SIG-M5 treated with dmso at 0.1 percent for 504 hours (cell line): ENCODE measurements at regions not wholly inside any gene's neighbourhood (a gene's known extent, or its start where the extent isn't known, plus 50 kb on each side); places are given as distances from the start of the nearest gene placed in this dataset.

Source experiments
- DNase-seq: peaks from one replicate; lab custom pipeline; 2025; ENCODE audit not compliant: unreplicated experiment; lab: John Stamatoyannopoulos, UW

DNA sequence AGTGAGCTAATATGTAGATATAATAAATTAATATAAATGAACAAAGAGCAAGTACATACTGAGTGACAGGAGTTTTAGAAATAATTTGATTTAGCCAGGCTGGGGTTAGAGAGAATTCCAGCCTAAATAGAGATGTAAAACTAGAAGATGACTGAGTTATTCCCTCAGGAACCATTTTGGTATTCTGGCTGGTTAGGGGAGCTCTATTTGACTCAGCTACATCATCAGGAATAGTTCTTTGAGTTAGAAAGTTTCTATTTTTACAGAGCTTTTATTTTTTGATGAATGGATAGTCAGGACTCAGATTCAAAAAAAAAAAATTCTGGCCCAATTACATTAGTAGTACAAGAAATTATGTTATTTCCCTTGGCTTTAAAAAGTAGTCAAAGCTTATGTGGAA lies 180.4 kb upstream of the MID1 start:
- no peak for DNase-seq

DNA sequence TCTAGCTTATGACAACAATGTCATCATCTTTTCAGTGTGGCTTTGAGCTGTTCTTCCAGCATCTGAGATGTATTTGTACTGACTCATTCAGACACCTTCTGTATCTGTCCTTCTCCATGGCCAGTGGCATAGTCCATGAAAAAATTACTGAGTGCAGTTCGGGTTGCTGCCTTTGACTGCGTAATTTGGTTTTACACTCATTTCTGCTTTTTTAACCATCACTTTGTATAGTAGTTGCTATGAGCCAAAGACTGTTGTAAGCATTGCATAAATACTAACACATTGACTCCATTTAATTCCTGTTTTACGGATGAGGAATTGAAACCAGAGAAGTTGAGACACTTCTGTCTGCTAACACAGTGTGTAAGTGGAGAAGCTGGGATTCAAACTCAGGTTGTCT lies 190.7 kb upstream of the MID1 start:
- DNase-seq = peak; percentile 44

DNA sequence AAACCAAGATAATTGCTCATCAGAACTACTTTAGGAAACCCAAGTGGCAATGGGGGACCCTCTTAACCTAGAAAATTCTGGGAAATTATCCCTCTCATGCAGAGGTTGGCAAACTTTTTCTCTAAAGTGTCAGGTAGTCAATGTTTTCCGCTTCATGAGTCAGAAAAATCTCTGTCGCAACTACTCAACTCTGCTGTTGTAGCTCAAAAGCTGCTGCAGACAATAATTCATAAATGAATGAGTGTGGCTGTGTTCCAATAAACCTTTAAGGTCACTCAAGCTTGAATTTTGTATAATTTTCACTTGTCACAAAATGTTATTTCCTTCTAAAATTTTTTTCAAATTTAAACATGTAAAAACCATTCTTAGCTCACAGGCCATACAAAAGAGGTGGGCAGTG lies 193.4 kb upstream of the MID1 start:
- no peak for DNase-seq

DNA sequence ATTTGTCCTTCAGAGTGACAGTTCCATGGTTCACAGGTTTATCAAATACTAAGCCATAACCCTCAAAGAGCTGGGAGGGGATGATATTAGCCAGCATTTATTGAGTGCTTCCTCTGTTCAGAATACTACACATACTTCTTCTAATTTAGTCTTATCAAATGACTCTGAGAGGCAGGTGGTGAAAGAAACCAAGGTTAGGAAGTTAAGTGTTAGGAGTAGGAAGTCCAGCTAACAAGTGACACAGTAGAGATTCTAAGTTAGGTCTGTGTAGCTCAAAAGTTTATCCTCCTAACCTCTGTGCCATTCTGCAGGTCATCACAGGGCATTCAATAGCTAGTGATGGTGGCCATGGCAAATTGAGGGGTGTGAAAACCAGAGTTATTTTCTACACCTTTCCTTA lies 198.3 kb upstream of the MID1 start:
- DNase-seq = no peak

DNA sequence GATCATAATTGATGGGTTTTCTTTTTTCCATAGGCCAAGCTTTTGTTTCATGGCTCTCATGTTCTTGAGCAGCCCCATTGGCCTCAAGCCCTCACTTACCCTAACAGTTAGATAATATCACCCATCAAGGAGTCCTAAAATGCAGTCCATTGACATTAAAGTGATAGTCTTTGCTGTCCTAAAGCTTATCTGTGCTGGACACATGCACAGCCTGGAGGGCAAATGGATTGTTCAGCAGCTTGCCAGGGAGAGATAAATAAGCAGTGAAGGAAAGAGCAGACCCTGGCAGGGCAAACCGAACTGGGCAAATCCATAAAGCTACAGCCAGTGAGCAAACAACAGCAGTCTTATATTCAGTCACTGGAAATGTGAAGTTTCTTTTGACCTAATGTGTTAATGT lies 199.6 kb upstream of the MID1 start:
- DNase-seq = no peak

DNA sequence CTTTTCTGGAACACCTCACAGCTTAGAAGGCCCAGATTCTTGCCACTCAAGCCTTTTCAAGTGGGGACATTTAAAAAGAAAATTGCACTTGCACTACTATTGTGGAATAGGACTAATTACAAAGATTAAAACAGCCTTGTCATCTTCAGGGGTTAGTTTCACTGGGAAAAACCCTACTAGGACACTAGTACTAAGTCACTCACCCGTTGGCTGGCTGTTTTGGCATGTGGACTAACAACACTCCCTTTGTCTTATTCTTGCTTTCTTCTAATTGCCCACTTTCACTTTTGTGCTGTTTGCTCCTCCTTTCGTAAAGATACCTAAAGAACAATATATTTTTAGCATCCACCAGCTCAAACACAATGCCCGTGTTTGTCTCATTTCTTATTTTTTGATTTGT lies 200.9 kb upstream of the MID1 start:
- DNase-seq = no peak

DNA sequence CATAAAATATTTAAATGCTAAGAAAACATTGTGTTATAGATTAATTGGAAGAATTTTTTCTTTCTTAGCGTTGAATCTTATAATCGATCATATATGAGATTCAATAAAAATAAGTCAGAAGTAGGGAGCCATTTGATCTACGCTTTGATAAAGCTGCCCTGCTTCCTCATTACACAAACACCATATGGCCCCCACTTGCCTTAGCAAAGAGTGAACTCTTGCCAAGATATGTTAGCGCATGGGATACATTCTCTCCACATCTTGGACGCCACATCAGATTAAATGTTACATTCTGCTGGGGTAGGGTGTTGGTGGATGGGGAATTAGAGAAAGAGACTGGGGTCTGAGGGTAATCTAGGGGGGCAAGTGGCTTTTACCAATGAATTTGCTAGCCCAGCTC lies 207.7 kb upstream of the MID1 start:
- no peak for DNase-seq

DNA sequence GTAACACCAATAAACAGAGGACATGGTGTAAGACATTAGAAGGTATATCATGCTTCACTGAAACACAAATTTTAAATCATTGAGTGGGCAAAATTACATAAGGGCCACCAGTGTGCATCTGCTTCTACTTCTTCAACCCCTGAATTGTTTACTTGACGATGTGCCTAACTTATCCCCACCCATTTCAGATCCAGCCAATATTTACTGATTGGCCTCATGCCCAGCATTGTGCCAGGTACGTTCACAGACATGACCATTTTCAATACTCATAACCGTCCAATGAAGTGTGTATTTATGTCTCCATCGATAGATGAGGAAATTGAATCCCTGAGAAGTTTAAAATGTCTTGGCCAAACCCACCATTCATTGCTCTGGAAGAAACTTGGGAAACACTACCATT lies 208.3 kb upstream of the MID1 start:
- DNase-seq = no peak

DNA sequence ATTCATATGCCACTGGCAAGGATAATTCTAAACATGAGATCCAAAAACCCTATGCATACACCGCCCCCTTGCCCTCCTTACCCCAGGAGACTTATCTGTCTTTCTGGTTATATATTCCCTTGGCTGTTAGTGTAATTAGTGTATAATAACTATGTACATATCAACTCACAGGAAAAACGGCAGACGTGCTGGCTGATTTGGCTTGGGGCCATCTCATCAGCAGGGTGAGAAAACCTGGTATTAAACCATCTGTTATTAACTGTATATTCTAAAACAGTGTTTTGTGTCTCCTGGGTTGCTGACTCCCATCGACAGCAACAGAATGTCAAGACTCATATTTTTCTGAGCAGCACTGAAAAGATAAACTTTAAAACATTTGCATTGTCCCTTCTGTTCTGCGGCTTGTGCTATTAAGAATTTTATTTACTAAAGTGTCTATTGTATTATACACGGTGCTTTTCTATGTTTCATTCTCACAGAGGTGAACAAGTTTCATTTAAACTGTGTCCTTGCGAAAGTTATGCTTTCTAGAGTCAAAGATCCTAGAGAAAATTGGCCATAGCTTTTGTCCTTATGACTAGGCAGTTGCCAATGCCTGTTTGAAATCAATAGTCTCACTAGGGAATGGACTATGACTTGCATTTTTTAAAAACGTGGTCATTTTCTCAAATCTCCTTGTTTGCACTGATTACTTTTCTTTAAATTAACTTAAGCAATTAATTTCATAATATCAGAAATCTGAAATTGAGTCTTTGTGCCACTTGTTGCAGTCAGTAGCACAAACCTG lies 211.5 kb upstream of the MID1 start:
- DNase-seq = no peak

DNA sequence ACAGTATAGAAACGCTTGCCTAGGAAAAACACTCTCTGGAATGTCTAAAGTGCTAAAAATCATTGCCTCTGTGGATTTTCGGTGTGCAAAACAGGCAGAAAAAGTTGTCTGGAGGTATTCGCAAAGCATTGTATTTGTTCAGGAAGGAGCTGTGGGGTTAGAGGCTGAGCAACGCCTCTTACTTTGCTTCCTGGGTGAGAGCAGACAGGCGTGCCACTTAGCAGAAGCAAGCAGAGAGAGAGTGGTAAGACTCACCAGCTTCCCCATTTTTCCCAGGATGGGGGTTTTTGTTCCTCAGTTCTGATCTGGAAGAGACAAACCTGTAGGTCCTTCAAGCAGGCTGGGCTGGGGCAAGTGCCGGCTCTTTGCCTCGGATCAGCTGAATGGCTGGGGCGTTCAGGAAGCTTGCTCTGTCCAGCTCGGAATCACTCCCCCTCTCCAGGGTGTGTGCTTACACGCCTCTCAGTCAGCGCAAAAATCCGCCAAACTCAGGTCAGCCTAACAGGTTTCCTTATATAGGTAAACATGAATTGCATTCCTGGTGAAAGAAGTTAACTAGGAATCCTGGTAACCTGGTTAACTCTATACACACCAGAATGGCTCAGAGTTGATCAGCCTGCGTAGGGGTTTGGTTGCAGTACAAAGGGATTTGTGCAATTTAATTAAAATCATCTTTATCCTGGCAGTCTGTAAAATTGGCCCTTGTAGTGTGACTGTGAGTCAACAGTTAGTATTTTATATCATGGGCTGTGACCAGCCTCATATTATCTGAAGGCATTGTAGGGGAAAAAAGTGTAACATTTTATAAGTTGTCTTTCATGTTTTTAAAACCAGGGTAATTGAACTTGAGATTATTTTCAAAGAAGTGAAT lies 213.1 kb upstream of the MID1 start:
- DNase-seq = peak; percentile 11

DNA sequence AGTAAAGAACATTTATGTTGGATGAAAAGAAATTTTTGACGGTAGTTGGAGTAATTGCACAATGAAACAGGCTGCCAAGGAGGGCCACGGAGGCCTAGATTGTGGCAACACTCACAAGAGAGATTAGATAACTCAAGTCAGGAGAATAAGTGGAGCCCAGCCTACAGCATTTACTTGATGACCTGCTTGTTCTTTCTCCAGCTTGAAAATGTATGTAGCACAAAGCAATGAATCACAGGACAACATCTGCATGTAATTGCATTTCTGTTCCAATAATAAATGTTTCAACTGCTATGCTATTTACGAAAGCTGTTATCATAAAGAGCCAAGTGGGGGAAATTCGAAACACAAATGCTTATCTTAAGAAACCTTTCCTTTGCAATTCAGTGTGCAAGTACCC lies 221.2 kb upstream of the MID1 start:
- no peak for DNase-seq

DNA sequence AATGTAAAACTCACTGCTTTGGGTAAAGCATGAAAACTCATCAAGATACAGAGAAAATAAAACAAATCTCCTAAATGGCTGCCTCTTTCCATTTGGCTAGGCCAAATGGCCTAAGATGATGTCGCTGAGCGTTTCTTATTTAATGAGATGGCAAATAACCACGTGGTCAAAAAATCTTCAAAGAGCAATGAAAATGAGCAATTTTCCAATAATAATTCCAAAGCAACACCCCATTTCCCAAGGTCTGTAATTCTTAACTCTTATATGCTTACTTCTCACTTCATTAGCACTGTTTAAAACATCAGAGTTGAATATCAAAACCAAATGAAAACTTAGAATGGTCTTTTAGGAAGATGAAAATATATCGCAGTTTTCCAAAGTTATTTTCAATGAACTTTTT lies 222.3 kb upstream of the MID1 start:
- DNase-seq = no peak

DNA sequence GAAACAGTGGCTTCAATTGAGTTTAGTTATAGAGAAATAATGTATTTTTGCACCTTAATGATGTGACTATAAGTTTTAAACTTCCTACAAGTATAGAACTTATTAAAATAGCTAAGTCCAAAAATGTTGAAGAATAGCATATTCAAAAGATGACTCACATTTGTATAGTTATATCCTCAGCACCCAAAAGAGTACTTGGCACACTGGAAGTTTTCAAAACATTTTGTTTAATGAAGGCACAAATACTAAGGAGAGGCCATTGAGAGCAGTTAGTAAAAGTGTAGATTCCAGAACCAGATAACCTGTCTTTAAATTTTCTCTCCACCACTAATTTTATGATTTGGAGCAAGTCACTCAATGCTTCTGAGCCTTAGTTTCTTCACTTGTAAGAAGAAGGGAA lies 226.9 kb upstream of the MID1 start:
- no peak for DNase-seq

DNA sequence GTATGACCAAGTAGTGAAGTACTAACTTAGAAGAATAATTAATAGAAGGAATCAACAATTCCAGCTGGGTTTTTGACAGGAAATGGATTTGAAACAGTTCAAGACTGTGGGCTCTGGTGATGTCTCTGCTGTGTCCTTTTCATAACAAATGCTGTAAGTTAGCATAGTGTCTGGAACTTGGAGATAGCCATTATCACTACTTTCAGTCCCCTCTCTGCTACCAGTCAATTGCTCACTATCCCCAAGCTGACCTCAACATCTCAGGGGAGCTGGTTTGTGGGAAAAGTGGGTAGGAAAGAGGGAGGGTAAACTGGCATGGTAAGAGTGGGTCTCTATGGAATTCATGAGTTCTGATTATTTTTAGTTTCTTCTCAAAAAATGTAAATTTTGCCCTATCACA lies 231.4 kb upstream of the MID1 start:
- no peak for DNase-seq

DNA sequence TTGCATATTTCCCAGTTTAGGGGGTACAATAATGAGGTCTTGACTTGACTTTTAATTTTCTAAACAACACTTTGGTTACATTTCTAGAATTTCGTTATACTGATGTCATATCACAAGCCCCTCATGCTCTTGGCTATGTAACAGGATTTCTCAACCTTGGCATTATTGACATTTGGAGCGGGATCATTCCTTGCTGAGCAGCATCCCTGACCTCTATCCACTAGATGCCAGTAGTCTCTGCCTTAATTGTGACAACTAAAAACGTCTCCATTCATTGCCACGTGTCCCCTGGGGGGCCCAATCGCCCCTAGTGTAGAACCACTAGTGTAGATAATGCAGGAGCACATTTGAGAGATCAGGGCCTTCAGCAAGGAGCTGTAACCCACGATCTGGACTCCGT lies 234.2 kb upstream of the MID1 start:
- no peak for DNase-seq

DNA sequence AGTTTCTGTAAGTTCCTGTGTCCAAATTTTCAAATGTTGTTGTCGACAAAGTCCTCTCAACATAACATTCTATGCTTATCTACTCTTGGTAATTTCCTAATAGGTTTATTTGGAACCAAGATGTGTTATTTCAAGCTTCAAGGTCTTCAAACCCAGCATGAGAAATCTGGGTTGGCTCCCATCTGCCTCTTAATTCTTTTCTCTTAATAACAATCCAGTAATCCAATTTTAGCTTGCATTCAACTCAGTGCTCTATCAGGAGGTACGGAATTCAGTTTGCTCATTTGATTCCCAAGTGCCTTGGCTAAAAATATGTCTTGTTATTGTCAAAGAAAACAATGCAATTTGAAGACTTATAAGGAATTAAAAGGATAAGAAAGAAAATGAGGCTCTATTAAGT lies 235.5 kb upstream of the MID1 start:
- DNase-seq = no peak

DNA sequence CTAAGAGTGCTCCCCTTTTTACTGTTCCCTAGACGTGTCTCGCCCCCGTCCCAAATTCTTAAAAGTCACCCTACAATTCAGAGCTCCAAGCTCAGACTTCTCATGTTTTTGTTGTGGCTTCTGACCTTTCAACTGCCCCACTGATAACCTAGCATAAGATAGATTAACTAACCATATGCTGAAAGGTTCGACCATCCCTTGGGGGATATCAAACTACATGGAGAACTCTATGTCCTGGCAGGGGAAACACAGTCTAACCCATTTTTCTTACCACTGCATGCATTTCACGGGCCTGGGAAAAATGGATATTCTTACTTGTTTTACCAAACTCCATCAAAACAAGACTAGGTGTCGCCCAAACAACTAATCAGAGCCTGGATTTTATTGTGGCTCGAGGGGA lies 236.4 kb upstream of the MID1 start:
- no peak for DNase-seq

DNA sequence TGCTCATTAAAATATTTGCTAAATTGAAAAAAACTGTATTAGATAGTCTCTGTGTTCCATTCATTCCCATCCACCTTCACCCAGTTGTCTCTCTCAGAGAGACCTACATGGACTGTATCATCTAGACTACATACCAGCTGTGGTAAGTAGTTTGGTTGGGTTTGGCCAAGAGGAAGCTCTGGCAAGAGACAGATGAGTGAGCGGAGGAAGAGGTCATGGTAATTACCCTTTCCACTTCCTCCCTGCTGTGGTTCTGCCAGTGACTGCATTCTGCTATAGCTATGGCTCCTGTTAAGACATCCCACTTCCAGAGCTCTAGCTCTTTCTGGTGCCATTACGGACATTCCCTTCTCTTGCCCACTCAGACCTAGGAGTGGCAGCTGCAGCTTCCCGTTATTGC lies 239.0 kb upstream of the MID1 start:
- DNase-seq = no peak

DNA sequence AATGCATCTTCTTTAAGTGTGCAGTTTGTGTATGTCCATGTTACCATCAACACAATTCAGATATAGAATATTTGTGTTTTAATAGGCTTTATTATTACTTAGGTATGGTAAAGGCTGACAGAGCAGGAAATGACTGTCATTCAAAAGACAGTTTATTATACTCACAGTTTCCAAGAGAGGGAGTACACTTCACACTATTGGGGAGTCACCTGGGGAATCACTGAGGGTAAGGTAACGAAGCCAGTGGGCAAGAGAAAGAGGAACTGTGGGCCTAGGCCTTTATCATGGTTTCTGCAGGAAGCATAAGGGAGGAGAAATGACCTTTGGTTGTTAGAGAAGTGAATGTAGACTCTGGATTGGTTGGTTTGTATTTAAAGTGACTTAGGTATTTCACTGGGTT lies 235.1 kb upstream of the HCCS start:
- no peak for DNase-seq

DNA sequence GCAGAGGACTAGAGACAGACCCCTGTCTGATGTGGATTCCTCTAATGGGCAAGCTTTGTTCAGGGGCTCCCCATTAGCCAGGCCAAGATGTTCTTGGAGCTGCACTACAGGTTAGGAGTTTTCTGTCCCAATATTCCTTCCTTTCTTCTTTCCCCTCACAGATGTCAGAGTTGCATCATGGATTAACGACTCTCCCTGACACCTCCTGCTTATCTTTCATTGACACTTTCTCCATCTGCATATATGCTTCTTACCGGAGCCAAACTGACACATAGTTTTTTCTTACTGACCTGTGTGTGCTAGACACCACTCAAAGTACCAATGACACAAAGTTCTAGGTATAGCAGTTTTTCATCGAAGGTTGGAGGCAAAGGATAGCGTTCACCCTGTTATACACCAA lies 228.6 kb upstream of the HCCS start:
- no peak for DNase-seq

DNA sequence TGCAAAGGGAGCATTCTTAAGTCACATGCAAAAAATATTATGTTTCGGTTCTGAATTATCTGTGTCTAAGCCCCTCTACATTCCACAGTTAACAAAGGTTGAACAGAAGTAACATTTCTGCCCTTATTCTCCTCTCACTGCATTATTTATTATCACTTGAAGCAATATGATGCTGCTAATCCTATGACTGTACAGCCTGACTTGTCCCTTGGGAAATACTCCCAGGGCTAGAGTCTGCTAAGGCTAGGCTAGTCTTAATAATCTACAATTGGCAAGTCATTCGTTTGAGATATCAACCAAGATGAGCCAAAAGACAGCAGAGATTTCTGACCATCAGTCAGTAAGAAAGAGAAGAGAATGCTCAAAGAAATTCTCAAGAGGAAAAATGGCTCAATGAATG lies 226.9 kb upstream of the HCCS start:
- no peak for DNase-seq

DNA sequence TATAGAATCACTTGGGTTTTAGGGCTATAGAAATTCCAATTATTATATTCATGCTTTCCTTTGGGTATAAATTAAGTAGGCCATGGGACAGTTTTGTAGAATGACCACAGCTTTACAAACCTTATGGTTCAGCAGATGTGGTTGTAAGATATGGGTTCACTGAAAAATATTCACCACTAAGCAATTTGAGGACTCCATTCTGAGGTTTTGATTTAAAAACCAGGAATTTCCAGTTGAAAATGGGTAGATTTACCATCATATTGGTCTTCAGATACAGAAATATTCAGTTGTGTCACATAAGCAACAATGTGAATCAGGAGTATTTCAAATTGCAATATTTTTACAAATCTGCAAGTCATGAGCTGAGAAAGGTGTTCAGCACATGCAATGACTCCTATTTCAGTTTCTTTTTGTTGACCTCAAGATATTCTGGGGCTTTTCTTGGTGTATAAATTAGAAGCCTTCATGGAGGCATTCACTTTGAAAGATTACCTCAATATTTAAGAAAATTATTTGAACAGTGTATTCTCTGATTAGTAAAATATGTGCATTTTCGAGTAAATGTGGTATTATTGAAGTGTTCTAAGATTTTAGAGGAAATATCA lies 218.4 kb upstream of the HCCS start:
- no peak for DNase-seq
